Thoracic aorta (tissue), 2 donors: ENCODE measurements at regions not wholly inside any gene's neighbourhood (a gene's known extent, or its start where the extent isn't known, plus 50 kb on each side); places are given as distances from the start of the nearest gene placed in this dataset.

ENCODE experiments used
- ATAC-seq: fragments of 150-250 bp; one replicate; pipeline ENCODE4 v1.8.0; 2017; ENCODE audit warnings: low read depth; ENCODE audit not compliant: insufficient number of reproducible peaks, low FRiP score
- DNase-seq: peaks from one replicate; pipeline ENCODE4 v3.0.0-alpha.2; 2020; ENCODE audit warnings: low spot score
- H3K27ac ChIP-seq, 2 donors: fragments of 200-600 bp; sonication (generic); 1 replicate in 1 of 2; 2 replicates in 1 of 2; pipeline ENCODE4 v1.5.1; 2016; ENCODE audit warnings: mild to moderate bottlenecking in 2 of 2, moderate library complexity in 2 of 2
- H3K27me3 ChIP-seq: fragments of 200-600 bp; sonication (generic); replicated peaks from 2 replicates; pipeline ENCODE4 v1.6.0; 2016; ENCODE audit warnings: mild to moderate bottlenecking; ENCODE audit not compliant: insufficient read depth
- H3K36me3 ChIP-seq: fragments of 200-600 bp; sonication (generic); one replicate; pipeline ENCODE4 v1.5.1; 2016
- H3K4me1 ChIP-seq, 2 donors: fragments of 200-600 bp; sonication (generic); 1 replicate in 1 of 2; 2 replicates in 1 of 2; pipeline versions ENCODE4 v1.5.1 to v1.6.0; 2016; ENCODE audit warnings: low read depth in 2 of 2, mild to moderate bottlenecking in 1 of 2; ENCODE audit not compliant: control insufficient read depth in 1 of 2
- H3K4me3 ChIP-seq: fragments of 200-600 bp; sonication (generic); 2 replicates; pipeline ENCODE4 v1.5.1; 2016; ENCODE audit warnings: mild to moderate bottlenecking
- H3K9me3 ChIP-seq: fragments of 200-600 bp; sonication (generic); 2 replicates; pipeline ENCODE4 v1.5.1; 2016
- CTCF ChIP-seq: fragments of 200-600 bp; sonication (generic); IDR thresholded peaks from one replicate; pipeline ENCODE4 v1.5.1; 2019; ENCODE audit warnings: antibody characterized with exemption

GRCh38 chr4:79182209-79182608 lies 143.7 kb downstream of the NAA11 start:
- TF ChIP-seq CTCF = no peak

GRCh38 chr4:79181190-79181589 lies 144.7 kb downstream of the NAA11 start:
- ATAC-seq (no peak), DNase-seq (no peak)
- Histone ChIP-seq H3K27me3 (no peaks in the 10 kb centered on the region), H3K27ac (no peak overlapping the region), H3K4me3 (no peak overlapping the region), H3K4me1 (peaks cover 6 to 20% of the 10 kb centered on the region in 2 donors), H3K36me3 (no peaks in the 10 kb centered on the region), H3K9me3 (no peaks in the 10 kb centered on the region)
- no peak for TF ChIP-seq CTCF

More at GRCh38 chr4:79182209-79182608, 143.7 kb downstream of the NAA11 start:
- Histone ChIP-seq H3K36me3 (no peaks in the 10 kb centered on the region), H3K9me3 (no peaks in the 10 kb centered on the region), H3K27me3 (no peaks in the 10 kb centered on the region), H3K27ac (no peak overlapping the region), H3K4me3 (no peak overlapping the region), H3K4me1 (peaks cover 4 to 18% of the 10 kb centered on the region in 2 donors)
- DNase-seq = no peak
- no peak for ATAC-seq

GRCh38 chr4:79178760-79179159 lies 147.1 kb downstream of the NAA11 start:
- Histone ChIP-seq H3K4me1 (peaks cover 6 to 20% of the 10 kb centered on the region in 2 donors), H3K27ac (no peak overlapping the region), H3K36me3 (no peaks in the 10 kb centered on the region), H3K4me3 (no peak overlapping the region), H3K27me3 (no peaks in the 10 kb centered on the region), H3K9me3 (no peaks in the 10 kb centered on the region)
- ATAC-seq (no peak), DNase-seq (no peak)
- no peak for TF ChIP-seq CTCF

- Histone ChIP-seq H3K4me1 (peaks cover 6 to 20% of the 10 kb centered on the region in 2 donors), H3K27me3 (no peaks in the 10 kb centered on the region), H3K36me3 (no peaks in the 10 kb centered on the region), H3K27ac (no peak overlapping the region), H3K4me3 (no peak overlapping the region), H3K9me3 (no peaks in the 10 kb centered on the region)
- no peak for DNase-seq
- TF ChIP-seq CTCF = no peak
- no peak for ATAC-seq
Measured at GRCh38 chr4:79177388-79177787, 148.5 kb downstream of the NAA11 start.

- no peaks in the 10 kb centered on the region for H3K27me3 ChIP-seq
- no peak for DNase-seq
- no peak for ATAC-seq
- H3K36me3 ChIP-seq = no peaks in the 10 kb centered on the region
- no peak for TF ChIP-seq CTCF
- H3K4me3 ChIP-seq = no peak overlapping the region
- peaks cover 6 to 20% of the 10 kb centered on the region in 2 donors for H3K4me1 ChIP-seq
- no peaks in the 10 kb centered on the region for H3K9me3 ChIP-seq
- no peak overlapping the region for H3K27ac ChIP-seq
Measured at GRCh38 chr4:79176351-79176750, 149.5 kb downstream of the NAA11 start.
